ENCODE measurements at regions not wholly inside any gene's neighbourhood (a gene's known extent, or its start where the extent isn't known, plus 50 kb on each side); places are given as distances from the start of the nearest gene placed in this dataset.

GRCh38 chr4:71663780-71664179 lies 120.1 kb downstream of the GC start:
- no TSS peak for BruUV-seq (replicated peaks)

More at GRCh38 chr4:71663780-71664179, 120.1 kb downstream of the GC start:
- Histone ChIP-seq H3K4me2 (ENCODE audit: low read length) (no peak overlapping the region), H3K9ac (ENCODE audit: low read length) (no peak overlapping the region), H3K27ac (ENCODE audit: low read depth, low read length) (no peak overlapping the region), H3K4me3 (replicated peaks in 1 of 2; ENCODE audit: low read depth in 1 of 2, low read length in 2 of 2) (no peak overlapping the region), H4K20me1 (ENCODE audit: insufficient read depth) (no peaks in the 10 kb centered on the region), H3K79me2 (ENCODE audit: insufficient read depth, low read length) (no peaks in the 10 kb centered on the region), H3K9me3 (ENCODE audit: control insufficient read depth in 1 of 2, insufficient read depth in 1 of 2, low read depth in 1 of 2, low read length in 2 of 2) (no peaks in the 10 kb centered on the region), H3K9me2 (ENCODE audit: insufficient read depth) (no peaks in the 10 kb centered on the region), H3K36me3 (ENCODE audit: control insufficient read depth in 1 of 2, insufficient read depth in 2 of 2, low read length in 2 of 2) (no peaks in the 10 kb centered on the region), H3K4me1 (ENCODE audit: control insufficient read depth in 1 of 2, insufficient read depth in 2 of 2, low read length in 2 of 2) (no peaks in the 10 kb centered on the region), H2AFZ (ENCODE audit: low read depth, low read length, poor library complexity, severe bottlenecking) (no peak overlapping the region), H3K27me3 (ENCODE audit: insufficient read depth, low read length) (no peaks in the 10 kb centered on the region)
- DNase-seq (ENCODE audit: low read depth, low spot score) = no peak
- RAD21 ChIA-PET (ENCODE audit: low non-redundant PET in 1 of 2, low total read pairs in 2 of 2, uncharacterized antibody in 2 of 2, unreplicated experiment in 2 of 2) = no interaction called here
- TF ChIP-seq TCF7L2 (IDR thresholded peaks at IDR 0.05; ENCODE audit: borderline replicate concordance, extremely low read depth, insufficient read depth, insufficient read length) (no peak), EGR1 (IDR thresholded peaks at IDR 0.05; ENCODE audit: low read depth) (no peak), YY1 (IDR thresholded peaks at IDR 0.05; ENCODE audit: extremely low read depth, insufficient replicate concordance, low read depth, low read length) (no peak), ZBTB33 (IDR thresholded peaks at IDR 0.05; ENCODE audit: extremely low read depth, insufficient replicate concordance, low read length) (no peak), POLR2AphosphoS5 (IDR thresholded peaks at IDR 0.05; ENCODE audit: low read depth, low read length) (no peak), SIN3A (IDR thresholded peaks at IDR 0.05; ENCODE audit: low read depth) (no peak), POLR2A (IDR thresholded peaks at IDR 0.05; ENCODE audit: borderline replicate concordance, extremely low read depth, insufficient read depth, insufficient read length) (no peak), CEBPB (IDR thresholded peaks at IDR 0.05; ENCODE audit: low read depth) (no peak), ATF3 (IDR thresholded peaks at IDR 0.05) (no peak), EZH2 (IDR thresholded peaks at IDR 0.05) (no peak), EZH2phosphoT487 (IDR thresholded peaks at IDR 0.05; ENCODE audit: borderline replicate concordance) (no peak), ZFX (IDR thresholded peaks at IDR 0.05) (no peak), CBX3 (IDR thresholded peaks at IDR 0.05; ENCODE audit: low read depth) (no peak), SRF (IDR thresholded peaks at IDR 0.05; ENCODE audit: low read depth) (no peak)
- intact Hi-C loops (cut with micrococcal nuclease) = no loop called here
- ATAC-seq = no peak
- POLR2A ChIA-PET = no interaction called here
- CTCF ChIA-PET = no interaction called here
